Right lobe of liver (tissue), 6 donors: ENCODE measurements at regions not wholly inside any gene's neighbourhood (a gene's known extent, or its start where the extent isn't known, plus 50 kb on each side); places are given as distances from the start of the nearest gene placed in this dataset.
A peak's percentile ranks its signal among the peaks of the same experiment; 100 is the strongest.

Experiments used
- ATAC-seq, 4 donors: fragments of 200-7000 bp; cut with Tn5 transposase; one replicate each; pipeline ENCODE4 v1.9.1; 2020; ENCODE audit warnings: mild to moderate bottlenecking in 4 of 4, moderate library complexity in 4 of 4
- DNase-seq, 3 donors: peaks; one replicate each; pipeline ENCODE4 v3.0.0-alpha.2; 2020
- H3K27ac ChIP-seq, 3 donors: fragments of 200-600 bp; one replicate each; pipeline ENCODE4 v1.8.0; 2022
- H3K27me3 ChIP-seq, 2 donors: fragments of 200-600 bp; one replicate each; pipeline ENCODE4 v1.8.0; 2022
- H3K36me3 ChIP-seq, 4 donors: fragments of 200-600 bp; sonication (generic) in 1 of 4; one replicate each; pipeline versions ENCODE4 v1.5.1 to v1.8.0; 2017 to 2022; ENCODE audit warnings: control low read depth in 1 of 4
- H3K4me1 ChIP-seq, 4 donors: fragments of 200-600 bp; sonication (generic) in 1 of 4; one replicate each; pipeline versions ENCODE4 v1.5.1 to v1.8.0; 2017 to 2022; ENCODE audit warnings: control low read depth in 1 of 4
- H3K4me3 ChIP-seq, 3 donors: fragments of 200-600 bp; one replicate each; pipeline ENCODE4 v1.8.0; 2022
- H3K9me3 ChIP-seq, 4 donors: fragments of 200-600 bp; sonication (generic) in 1 of 4; one replicate each; pipeline versions ENCODE4 v1.5.1 to v1.8.0; 2017 to 2022; ENCODE audit warnings: control low read depth in 1 of 4
- CTCF ChIP-seq, 4 donors: fragments of 200-600 bp in 3 of 4; fragments of 450-650 bp in 1 of 4; IDR thresholded peaks; one replicate each; pipeline versions ENCODE4 v1.5.1 to v1.8.0; 2016 to 2022; ENCODE audit warnings: antibody characterized with exemption in 4 of 4, mild to moderate bottlenecking in 2 of 4
- POLR2A ChIP-seq: fragments of 450-650 bp; IDR thresholded peaks from one replicate; pipeline ENCODE4 v1.6.1; 2017; ENCODE audit warnings: antibody characterized with exemption, mild to moderate bottlenecking
- WGBS: methylation state at CpG from one replicate; pipeline ENCODE4 v1.1.6; 2018; ENCODE audit warnings: low coverage, low lambda C conversion rate; ENCODE audit not compliant: insufficient coverage; ENCODE audit errors: missing lambda C conversion rate; 5-methylcytosine and 5-hydroxymethylcytosine counted together
- intact Hi-C, 2 donors: fragments of 100-400 bp; cut with DNase I; formaldehyde crosslinking; loops; one replicate each; pipeline versions ENCODE4 v1.11.2 to v1.14.1; 2022
- donor health status: DM: no; HTN: yes; CAD: no.
- donor health status: DM: no; HTN: no; CAD: no.
- donor health status: DM: no; HTN: no; CAD: no.
- donor health status: DM: no; HTN: yes; CAD: no.
- donor health status: DM: no; HTN: yes; CAD: no.

DNA sequence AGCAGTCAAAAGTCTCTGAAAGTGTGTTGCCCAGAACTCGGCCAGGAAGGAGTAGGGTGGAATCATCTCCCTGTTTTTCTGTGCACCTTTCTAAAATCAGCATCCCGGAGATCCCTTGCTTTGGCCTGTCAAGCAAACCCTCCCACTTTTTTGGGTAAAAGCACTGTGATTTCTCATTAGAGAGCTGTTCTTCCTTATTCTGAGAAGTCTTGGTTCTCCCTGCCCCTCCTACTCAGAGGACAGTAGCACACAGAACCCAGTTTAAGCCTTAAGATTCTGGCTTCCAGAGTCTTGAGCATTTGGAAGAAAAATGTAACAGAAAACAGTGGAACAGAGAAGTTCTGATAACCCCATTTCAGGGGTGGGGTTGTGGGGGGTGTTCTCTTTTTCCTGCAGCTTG lies 52.6 kb upstream of the KATNAL1 start:
- Histone ChIP-seq H3K36me3 (no peaks in the 10 kb centered on the region), H3K27ac (no peak overlapping the region), H3K27me3 (no peaks in the 10 kb centered on the region), H3K4me1 (peaks cover 0 to 29% (median 11%) of the 10 kb centered on the region in 4 donors), H3K9me3 (no peaks in the 10 kb centered on the region), H3K4me3 (no peak overlapping the region)
- intact Hi-C loops = no loop called here
- DNase-seq (no peak), ATAC-seq (no peak)
- TF ChIP-seq POLR2A (no peak), CTCF (IDR thresholded peaks at IDR 0.05) (no peak)
- WGBS = 89% methylated on average over 1 of the region's 2 CpGs

- WGBS = 72% methylated on average over 3 of the region's 3 CpGs
- Histone ChIP-seq H3K4me1 (peaks cover 0 to 23% (median 8%) of the 10 kb centered on the region in 4 donors), H3K27ac (no peak overlapping the region), H3K4me3 (no peak overlapping the region), H3K27me3 (no peaks in the 10 kb centered on the region), H3K9me3 (no peaks in the 10 kb centered on the region), H3K36me3 (no peaks in the 10 kb centered on the region)
- ATAC-seq = peak in 2 of 4 donors; percentile 29 to 45
- peak in 1 of 3 donors; percentile 50 for DNase-seq
- intact Hi-C loops = no loop called here
- TF ChIP-seq CTCF (IDR thresholded peaks at IDR 0.05) (no peak), POLR2A (no peak)
These were observed 53.2 kb upstream of the KATNAL1 start for GRCh38 chr13:30360586-30360985.

DNA sequence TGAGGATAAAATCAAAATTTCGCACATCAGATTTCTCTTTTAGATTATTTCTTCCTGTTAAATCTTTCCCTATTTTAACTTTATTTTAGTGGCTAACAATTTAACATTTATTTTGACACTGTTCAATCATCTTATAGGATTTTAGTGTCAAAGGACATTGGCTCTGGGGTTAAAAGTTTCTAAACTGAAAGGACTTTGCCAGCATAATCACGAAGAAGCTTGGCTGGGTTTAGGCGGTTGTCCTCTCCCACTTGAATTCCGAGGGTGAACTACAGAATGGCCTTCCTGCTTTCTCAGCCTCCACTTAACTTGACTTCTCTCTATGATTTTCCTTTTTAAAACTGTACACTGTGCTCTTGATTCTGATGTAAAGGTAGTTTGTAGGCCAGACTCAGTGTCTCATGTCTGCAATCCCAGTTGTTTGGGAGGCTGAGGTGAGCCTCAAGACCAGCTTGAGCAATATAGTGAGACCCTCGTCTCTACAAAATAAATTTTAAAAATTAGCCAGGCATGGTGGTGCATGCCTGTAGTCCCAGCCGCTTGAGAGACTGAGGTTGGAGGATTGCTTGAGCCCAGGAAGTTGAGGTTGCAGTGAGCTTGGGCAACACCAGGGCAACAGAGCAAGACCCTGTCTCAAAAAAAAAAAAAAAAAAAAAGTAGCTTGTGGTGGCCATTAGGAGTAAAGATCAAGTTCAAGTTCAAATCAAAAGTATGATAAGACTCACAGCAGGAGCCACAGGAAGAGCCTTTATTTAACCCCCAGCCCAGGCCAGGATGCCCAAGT lies 54.8 kb upstream of the KATNAL1 start:
- DNase-seq = no peak
- H3K4me1 ChIP-seq = peaks cover 0 to 23% (median 8%) of the 10 kb centered on the region in 4 donors
- H3K27ac ChIP-seq = peak overlapping the region in 2 of 3 donors; percentile 24 to 47
- H3K4me3 ChIP-seq = no peak overlapping the region
- H3K36me3 ChIP-seq = no peaks in the 10 kb centered on the region
- no peak for TF ChIP-seq POLR2A
- TF ChIP-seq CTCF (IDR thresholded peaks at IDR 0.05) = no peak
- intact Hi-C loops = no loop called here
- H3K9me3 ChIP-seq = no peaks in the 10 kb centered on the region
- ATAC-seq = peak; percentile 33 to 63 (median 47)
- no peaks in the 10 kb centered on the region for H3K27me3 ChIP-seq
- WGBS = 40% methylated on average over 6 of the region's 6 CpGs

DNA sequence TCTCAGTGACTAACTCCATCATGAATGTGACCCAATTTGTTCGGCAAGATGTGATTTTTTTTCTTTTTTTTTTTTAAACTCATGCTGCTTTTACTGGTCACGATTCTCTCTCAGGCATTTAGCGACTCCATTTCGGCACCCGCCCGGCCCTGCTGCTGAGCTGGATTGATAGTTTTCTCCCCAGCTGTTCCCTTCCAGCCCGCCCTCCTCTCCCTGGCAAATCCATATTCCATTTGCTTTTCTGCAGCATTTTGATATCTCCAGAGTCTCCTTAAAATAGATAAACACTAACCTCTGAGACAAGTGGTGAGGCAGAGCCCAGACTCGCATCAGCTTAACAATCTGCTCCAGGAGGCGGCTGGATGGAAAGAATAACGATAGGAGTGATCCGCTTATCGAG lies 55.5 kb upstream of the KATNAL1 start:
- intact Hi-C loops = no loop called here
- Histone ChIP-seq H3K27me3 (no peaks in the 10 kb centered on the region), H3K36me3 (no peaks in the 10 kb centered on the region), H3K4me3 (no peak overlapping the region), H3K9me3 (no peaks in the 10 kb centered on the region), H3K27ac (no peak overlapping the region), H3K4me1 (peaks cover 0 to 23% (median 8%) of the 10 kb centered on the region in 4 donors)
- no peak for ATAC-seq
- TF ChIP-seq POLR2A (no peak), CTCF (IDR thresholded peaks at IDR 0.05) (no peak)
- no peak for DNase-seq
- WGBS = 86% methylated on average over 12 of the region's 12 CpGs
